IPS-18c (cell line): ENCODE measurements at regions not wholly inside any gene's neighbourhood (a gene's known extent, or its start where the extent isn't known, plus 50 kb on each side); places are given as distances from the start of the nearest gene placed in this dataset.

Experiments used
- H3K4me3 ChIP-seq: 2 replicates; pipeline ENCODE4 v1.7.0; 2013; ENCODE audit warnings: low read depth, mild to moderate bottlenecking, low read length, moderate library complexity; ENCODE audit not compliant: insufficient read depth
- H3K9me3 ChIP-seq: one replicate; pipeline ENCODE4 v1.6.1; 2013; ENCODE audit warnings: mild to moderate bottlenecking, low read length, moderate library complexity; ENCODE audit not compliant: control insufficient read depth, insufficient read depth

- Histone ChIP-seq H3K4me3 (no peak overlapping the region), H3K9me3 (peaks cover 2% of the 10 kb centered on the region)
Measured at GRCh38 chr13:57784633-57785032, 153.1 kb downstream of the PCDH17 start.

- H3K4me3 ChIP-seq, result no peak overlapping the region
- H3K9me3 ChIP-seq, result peaks cover 2% of the 10 kb centered on the region
Measured at GRCh38 chr13:57787058-57787791, 155.7 kb downstream of the PCDH17 start.

- no peaks in the 10 kb centered on the region for H3K9me3 ChIP-seq
- H3K4me3 ChIP-seq, result no peak overlapping the region
Measured at GRCh38 chr13:57799624-57800023, 168.1 kb downstream of the PCDH17 start.

GRCh38 chr13:57813651-57814050 is 182.1 kb downstream of the PCDH17 start:
- Histone ChIP-seq H3K4me3 (no peak overlapping the region), H3K9me3 (no peaks in the 10 kb centered on the region)

GRCh38 chr13:57815600-57815999 is 184.1 kb downstream of the PCDH17 start:
- H3K4me3 ChIP-seq, result no peak overlapping the region
- H3K9me3 ChIP-seq, result no peaks in the 10 kb centered on the region

- H3K9me3 ChIP-seq, result no peaks in the 10 kb centered on the region
Measured at GRCh38 chr13:57820924-57821323, 189.4 kb downstream of the PCDH17 start.

DNA sequence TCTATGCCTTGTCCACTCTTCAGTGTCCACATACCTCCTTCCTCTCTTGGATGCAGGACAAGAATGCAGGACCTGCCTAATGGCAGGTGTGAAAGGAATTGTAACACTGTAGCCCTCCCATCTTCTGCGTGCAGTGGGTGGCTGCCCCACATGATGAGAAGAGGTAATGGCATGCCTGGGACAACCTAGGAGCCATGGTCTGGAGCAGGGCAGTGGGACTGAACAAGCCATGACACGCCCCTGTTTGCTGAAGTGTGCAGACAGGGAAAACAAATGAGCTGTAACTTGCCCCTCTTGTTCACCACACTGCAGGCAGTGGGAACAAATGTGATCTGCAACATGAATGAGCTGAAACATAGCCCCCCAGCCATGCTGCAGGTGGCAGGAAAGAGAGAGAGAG is 192.2 kb downstream of the PCDH17 start:
- H3K4me3 ChIP-seq, result no peak overlapping the region
- H3K9me3 ChIP-seq, result no peaks in the 10 kb centered on the region

More at GRCh38 chr13:57820924-57821323, 189.4 kb downstream of the PCDH17 start:
- no peak overlapping the region for H3K4me3 ChIP-seq

GRCh38 chr13:57824121-57824520 is 192.6 kb downstream of the PCDH17 start:
- no peaks in the 10 kb centered on the region for H3K9me3 ChIP-seq
- H3K4me3 ChIP-seq, result no peak overlapping the region

- H3K4me3 ChIP-seq, result no peak overlapping the region
Measured at GRCh38 chr13:57825066-57825465, 193.5 kb downstream of the PCDH17 start.

GRCh38 chr13:57829496-57829895 is 198.0 kb downstream of the PCDH17 start:
- H3K9me3 ChIP-seq, result no peaks in the 10 kb centered on the region
- no peak overlapping the region for H3K4me3 ChIP-seq

More at GRCh38 chr13:57825066-57825465, 193.5 kb downstream of the PCDH17 start:
- no peaks in the 10 kb centered on the region for H3K9me3 ChIP-seq

DNA sequence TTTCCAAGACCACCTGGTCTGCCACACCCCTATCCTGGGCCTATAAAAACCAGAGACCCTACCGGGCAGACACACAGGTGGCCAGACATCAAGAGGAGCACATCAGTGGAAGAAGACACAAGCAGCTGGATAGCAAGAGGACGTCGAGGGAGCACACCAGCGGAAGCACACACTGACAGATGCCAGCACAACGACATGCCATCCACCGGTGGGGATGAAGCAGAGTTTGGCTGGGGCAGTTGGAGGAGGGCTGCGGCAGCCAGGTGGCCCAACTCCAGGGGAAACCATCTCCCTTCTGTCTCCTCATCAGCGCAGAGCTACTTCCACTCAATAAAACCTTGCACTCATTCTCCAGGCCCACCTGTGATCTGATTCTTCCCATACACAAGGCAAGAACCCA is 200.6 kb downstream of the PCDH17 start:
- no peaks in the 10 kb centered on the region for H3K9me3 ChIP-seq
- no peak overlapping the region for H3K4me3 ChIP-seq

DNA sequence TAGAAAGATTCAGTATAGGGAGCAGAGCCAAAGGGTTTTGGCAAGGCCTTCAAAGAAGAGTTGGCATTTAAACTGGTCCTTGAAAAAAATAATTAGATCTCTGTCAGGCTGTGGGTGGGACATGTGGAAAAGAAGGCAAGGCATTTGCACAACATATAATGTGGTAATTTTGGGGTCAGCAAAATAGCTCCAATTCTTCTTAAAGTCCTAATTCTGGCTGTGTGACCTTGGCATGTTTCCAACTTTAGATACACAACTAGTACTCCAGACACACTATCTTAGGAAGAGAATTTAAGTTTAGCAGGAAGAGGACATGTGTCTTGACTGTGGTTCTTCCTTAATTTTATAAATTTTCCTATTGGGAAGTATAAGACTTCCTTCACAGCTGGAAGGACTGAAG is 206.3 kb downstream of the PCDH17 start:
- H3K9me3 ChIP-seq, result no peaks in the 10 kb centered on the region
- H3K4me3 ChIP-seq, result no peak overlapping the region

DNA sequence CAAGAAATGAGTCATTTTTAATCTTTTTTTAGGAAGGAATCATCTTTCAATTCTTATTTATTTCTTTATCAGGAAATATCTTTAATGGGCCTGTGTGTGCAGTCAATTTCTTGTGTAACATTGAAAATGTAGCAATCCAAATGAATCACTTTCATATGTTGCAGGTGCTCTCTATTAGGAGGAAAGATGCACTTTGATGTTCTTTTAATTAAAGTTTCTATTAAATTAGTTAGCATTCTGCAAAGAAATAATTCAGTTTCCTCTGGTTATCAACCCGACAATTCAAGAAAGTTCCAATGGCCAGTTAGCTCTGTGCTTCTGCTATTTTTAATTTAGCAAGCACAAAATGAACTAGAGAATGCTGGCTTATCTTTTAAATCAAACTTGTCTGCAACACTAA is 212.0 kb downstream of the PCDH17 start:
- Histone ChIP-seq H3K9me3 (peaks cover 8% of the 10 kb centered on the region), H3K4me3 (no peak overlapping the region)

GRCh38 chr13:57846600-57847173 is 215.1 kb downstream of the PCDH17 start:
- no peak overlapping the region for H3K4me3 ChIP-seq
- peaks cover 8% of the 10 kb centered on the region for H3K9me3 ChIP-seq

- Histone ChIP-seq H3K9me3 (no peaks in the 10 kb centered on the region), H3K4me3 (no peak overlapping the region)
Measured at GRCh38 chr13:57857945-57858344, 226.4 kb downstream of the PCDH17 start.

DNA sequence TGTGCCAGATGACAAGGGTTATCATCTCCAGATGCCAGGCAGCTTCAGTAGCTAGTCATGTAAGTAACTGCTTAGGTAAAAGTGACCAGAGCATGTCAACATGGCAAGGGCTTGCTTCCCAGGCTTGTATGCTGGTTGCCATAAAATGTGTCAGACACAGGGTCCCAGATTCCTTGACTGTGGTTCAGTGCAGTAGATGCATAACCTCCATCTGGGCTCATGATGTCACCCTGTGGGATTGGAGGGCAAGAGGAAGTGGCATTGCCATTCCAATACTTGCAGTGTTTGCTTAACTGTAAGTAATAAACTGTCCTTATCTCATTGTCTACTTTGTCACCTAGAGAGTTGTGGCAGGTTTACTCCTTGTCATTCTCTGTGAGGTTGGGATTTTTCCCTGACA is 226.8 kb downstream of the PCDH17 start:
- no peaks in the 10 kb centered on the region for H3K9me3 ChIP-seq
- no peak overlapping the region for H3K4me3 ChIP-seq

DNA sequence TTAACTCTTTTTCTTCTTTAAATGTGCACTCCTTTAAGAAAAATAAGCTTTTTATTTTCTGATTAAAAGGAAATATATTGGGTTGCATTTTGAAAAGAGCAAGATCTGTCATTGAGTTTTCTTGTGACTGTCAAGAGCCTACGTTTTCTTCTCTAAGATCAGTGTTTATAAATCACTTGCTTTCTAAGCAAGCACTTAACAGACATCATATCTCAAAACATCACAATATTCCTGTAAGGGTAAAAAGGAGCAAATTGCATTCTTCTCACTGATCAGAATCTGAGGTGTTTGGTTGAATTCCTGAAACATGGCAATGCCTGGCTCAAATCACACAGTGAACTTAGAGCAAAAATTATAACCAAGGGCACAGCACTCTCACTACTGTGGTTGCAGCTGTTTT is 231.3 kb downstream of the PCDH17 start:
- no peak overlapping the region for H3K4me3 ChIP-seq
- peaks cover 2% of the 10 kb centered on the region for H3K9me3 ChIP-seq

DNA sequence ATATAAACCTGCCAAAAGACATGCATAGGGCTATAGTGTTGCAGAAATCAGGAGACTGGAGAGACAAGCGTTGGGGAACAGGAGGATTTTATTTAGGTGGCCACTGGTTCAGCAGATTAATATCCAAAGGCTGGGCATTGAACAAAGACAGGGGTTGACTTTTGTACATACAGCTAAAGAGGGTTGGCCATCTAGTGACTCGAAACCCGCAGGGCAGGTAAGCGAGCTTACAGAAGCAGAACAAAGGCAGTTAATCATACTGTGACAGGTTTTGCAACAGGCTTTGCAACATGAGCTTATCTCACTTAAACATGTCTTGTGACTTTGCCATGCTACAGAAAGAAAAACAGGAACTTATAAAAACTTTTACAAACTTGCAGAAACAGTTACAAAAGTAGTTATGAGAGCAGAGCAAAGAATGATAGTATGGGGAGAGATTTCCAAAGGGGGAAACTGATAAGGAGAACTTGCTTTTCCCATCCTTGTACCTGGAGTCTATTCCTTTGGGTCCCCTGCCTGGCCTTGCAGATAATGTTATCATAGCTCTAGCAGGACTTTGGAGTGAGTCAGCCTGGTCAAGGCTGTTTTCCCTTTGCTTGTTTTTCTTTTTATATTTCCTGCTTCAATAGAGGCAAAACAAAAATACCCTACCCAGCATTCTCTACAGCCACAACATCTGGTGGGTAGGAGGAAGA is 234.2 kb downstream of the PCDH17 start:
- Histone ChIP-seq H3K4me3 (no peak overlapping the region), H3K9me3 (peaks cover 2% of the 10 kb centered on the region)
